CD4-positive, alpha-beta memory T cell (primary cell): ENCODE measurements at regions not wholly inside any gene's neighbourhood (a gene's known extent, or its start where the extent isn't known, plus 50 kb on each side); places are given as distances from the start of the nearest gene placed in this dataset.
"Not testable (repeated sequence)": the region's sequence is repeated elsewhere in the genome, so short reads cannot be mapped to it uniquely, and the experiment has no call there.

Experiments
- CTCF ChIA-PET: fragments of 350-600 bp; sonication (Branson Sonifier 250); formaldehyde crosslinking; loops from one replicate; lab custom pipeline; 2021; ENCODE audit warnings: inconsistent platforms; ENCODE audit not compliant: partially characterized antibody; lab: Charles Lee
- POLR2A ChIA-PET: fragments of 350-600 bp; sonication (Branson Sonifier 250); formaldehyde crosslinking; loops from one replicate; lab custom pipeline; 2021; ENCODE audit not compliant: partially characterized antibody; lab: Charles Lee
- DNase-seq, 5 donors: peaks; one replicate each; pipeline versions ENCODE4 v3.0.0 to v3.0.0-alpha.2; 2020 to 2022; ENCODE audit warnings: mixed read lengths in 1 of 5
- H3K27ac ChIP-seq: one replicate; pipeline ENCODE4 v1.7.0; 2013; ENCODE audit warnings: low read depth, low read length
- H3K27me3 ChIP-seq: 2 replicates; pipeline ENCODE4 v1.7.0; 2013; ENCODE audit warnings: mild to moderate bottlenecking, low read length, moderate library complexity; ENCODE audit not compliant: insufficient read depth
- H3K36me3 ChIP-seq: 2 replicates; pipeline ENCODE4 v1.7.0; 2013; ENCODE audit warnings: mild to moderate bottlenecking, low read length, moderate library complexity; ENCODE audit not compliant: insufficient read depth
- H3K4me1 ChIP-seq: 2 replicates; pipeline ENCODE4 v1.7.0; 2013; ENCODE audit warnings: mild to moderate bottlenecking, low read length, moderate library complexity; ENCODE audit not compliant: insufficient read depth
- H3K4me3 ChIP-seq, 2 donors: one replicate each; pipeline ENCODE4 v1.7.0; 2013; ENCODE audit warnings: low read length in 2 of 2, mild to moderate bottlenecking in 1 of 2
- H3K9me3 ChIP-seq, 2 donors: one replicate each; pipeline ENCODE4 v1.7.0; 2013; ENCODE audit warnings: low read length in 2 of 2, control low read depth in 1 of 2; ENCODE audit not compliant: control insufficient read depth in 1 of 2
- H3K27ac Mint-ChIP-seq, 7 donors: one replicate each; pipeline ENCODE4 v1.8.0; 2020 to 2021; ENCODE audit warnings: mixed read lengths in 7 of 7, mild to moderate bottlenecking in 6 of 7, inconsistent platforms in 3 of 7, moderate library complexity in 3 of 7
- H3K27me3 Mint-ChIP-seq, 2 donors: one replicate each; pipeline ENCODE4 v1.8.0; 2020 to 2021; ENCODE audit warnings: mixed read lengths in 2 of 2
- H3K36me3 Mint-ChIP-seq, 2 donors: one replicate each; pipeline ENCODE4 v1.8.0; 2020 to 2021; ENCODE audit warnings: mixed read lengths in 2 of 2, inconsistent platforms in 1 of 2, mild to moderate bottlenecking in 1 of 2
- H3K4me1 Mint-ChIP-seq, 4 donors: one replicate each; pipeline ENCODE4 v1.8.0; 2020 to 2021; ENCODE audit warnings: mixed read lengths in 4 of 4, mild to moderate bottlenecking in 1 of 4
- H3K4me3 Mint-ChIP-seq, 8 donors: one replicate each; pipeline ENCODE4 v1.8.0; 2020 to 2021; ENCODE audit warnings: mixed read lengths in 8 of 8, mild to moderate bottlenecking in 7 of 8, moderate library complexity in 6 of 8, inconsistent platforms in 3 of 8
- H3K9me3 Mint-ChIP-seq, 8 donors: one replicate each; pipeline ENCODE4 v1.8.0; 2020 to 2021; ENCODE audit warnings: mixed read lengths in 8 of 8, mild to moderate bottlenecking in 5 of 8, inconsistent platforms in 3 of 8, moderate library complexity in 1 of 8
- intact Hi-C: fragments of 100-400 bp; cut with micrococcal nuclease; formaldehyde crosslinking; loops from one replicate; pipeline ENCODE4 v1.15.1; 2023

DNA sequence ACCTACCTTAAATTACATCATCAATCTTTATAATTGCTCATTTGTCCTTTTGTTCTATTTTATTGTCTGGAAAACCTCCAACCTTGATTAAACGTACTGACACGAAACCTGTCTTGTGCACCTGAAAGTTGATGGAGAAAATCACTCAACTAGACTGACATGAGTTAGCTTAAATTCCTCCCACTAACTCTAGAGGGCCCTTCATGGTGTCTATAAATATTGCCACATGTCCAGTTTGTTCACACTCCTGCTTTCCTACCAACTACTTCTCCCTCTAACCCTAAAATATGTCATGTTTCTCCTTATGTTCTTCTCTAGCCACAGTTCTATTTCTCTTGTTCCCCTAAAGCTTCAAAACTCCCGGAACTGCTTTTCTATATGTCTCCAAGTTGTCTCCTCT lies 59.8 kb upstream of the SGO1 start:
- H3K4me1 ChIP-seq = no peaks in the 10 kb centered on the region
- ChIA-PET POLR2A (no interaction called here), CTCF (no interaction called here)
- H3K4me3 Mint-ChIP-seq = no peak overlapping the region
- no peak overlapping the region for H3K4me3 ChIP-seq
- H3K36me3 ChIP-seq = no peaks in the 10 kb centered on the region
- peaks cover 0 to 24% (median 14%) of the 10 kb centered on the region in 8 donors for H3K9me3 Mint-ChIP-seq
- H3K4me1 Mint-ChIP-seq = no peaks in the 10 kb centered on the region
- H3K27me3 Mint-ChIP-seq = no peaks in the 10 kb centered on the region
- intact Hi-C loops = no loop called here
- DNase-seq = no peak
- no peak overlapping the region for H3K27ac Mint-ChIP-seq
- no peaks in the 10 kb centered on the region for H3K27me3 ChIP-seq
- peaks cover 3 to 12% of the 10 kb centered on the region in 2 donors for H3K36me3 Mint-ChIP-seq
- no peak overlapping the region for H3K27ac ChIP-seq
- no peaks in the 10 kb centered on the region for H3K9me3 ChIP-seq

DNA sequence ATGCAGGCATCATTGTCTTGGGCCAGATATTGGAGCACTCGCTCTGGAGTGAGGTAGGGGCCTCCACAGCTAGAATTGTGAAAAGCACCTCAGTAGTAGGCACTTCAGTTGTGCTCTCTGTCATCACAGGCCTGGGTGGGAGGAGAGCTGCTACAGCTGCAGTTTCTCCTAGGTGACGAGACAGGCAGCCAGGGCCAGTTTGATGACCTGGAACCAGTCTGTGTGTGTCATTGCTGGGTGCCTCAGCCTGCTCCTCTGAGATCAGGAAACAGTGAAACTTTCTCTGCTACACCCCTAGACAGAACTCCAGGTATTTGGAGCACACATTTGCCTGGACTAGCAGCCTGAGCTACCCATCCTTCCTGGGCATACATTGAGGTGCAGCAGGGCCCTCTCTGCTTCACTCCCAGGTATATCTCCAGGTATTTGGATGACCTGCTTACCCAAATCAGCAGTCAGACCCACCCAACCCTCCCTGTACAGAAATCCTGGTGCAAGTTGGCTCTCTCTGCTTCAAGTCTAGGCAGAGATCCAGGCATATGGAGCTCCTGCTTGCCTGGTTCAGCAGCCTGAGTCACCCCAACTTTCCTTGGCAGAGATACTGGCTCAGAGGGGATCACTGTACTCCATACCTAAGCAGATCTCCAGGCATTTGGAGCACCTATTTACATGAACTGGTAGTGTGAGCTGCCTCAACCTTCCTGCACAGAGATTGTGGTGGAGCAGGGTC lies 54.3 kb upstream of the SGO1 start:
- intact Hi-C loops = no loop called here
- POLR2A ChIA-PET = no interaction called here

DNA sequence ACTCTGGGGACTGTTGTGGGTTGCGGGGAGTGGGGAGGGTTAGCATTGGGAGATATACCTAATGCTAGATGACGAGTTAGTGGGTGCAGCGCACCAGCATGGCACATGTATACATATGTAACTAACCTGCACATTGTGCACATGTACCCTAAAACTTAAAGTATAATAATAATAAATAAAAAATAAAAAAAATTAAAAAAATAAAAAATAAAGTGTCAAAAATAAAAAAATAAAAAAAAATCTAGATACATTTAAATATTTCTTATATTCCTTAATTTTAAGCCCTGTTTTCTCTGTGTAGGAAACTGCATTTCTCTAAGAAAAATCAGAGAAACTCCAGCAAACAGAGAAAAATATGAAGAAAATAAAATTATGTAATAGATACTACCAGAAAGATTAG lies 52.2 kb upstream of the SGO1 start:
- intact Hi-C loops, POLR2A ChIA-PET, H3K27ac ChIP-seq: not testable (repeated sequence)

More for the DNA sequence above, 54.3 kb upstream of the SGO1 start:
- Mint-ChIP-seq H3K36me3 (peaks cover 0 to 13% of the 10 kb centered on the region in 2 donors), H3K27me3 (no peaks in the 10 kb centered on the region), H3K4me1 (no peaks in the 10 kb centered on the region), H3K27ac (no peak overlapping the region), H3K4me3 (no peak overlapping the region), H3K9me3 (peaks cover 0 to 19% (median 13%) of the 10 kb centered on the region in 8 donors)
- Histone ChIP-seq H3K4me3 (no peak overlapping the region), H3K4me1 (no peaks in the 10 kb centered on the region), H3K27me3 (no peaks in the 10 kb centered on the region), H3K27ac (no peak overlapping the region), H3K9me3 (no peaks in the 10 kb centered on the region), H3K36me3 (no peaks in the 10 kb centered on the region)
- CTCF ChIA-PET = no interaction called here
- no peak for DNase-seq

DNA sequence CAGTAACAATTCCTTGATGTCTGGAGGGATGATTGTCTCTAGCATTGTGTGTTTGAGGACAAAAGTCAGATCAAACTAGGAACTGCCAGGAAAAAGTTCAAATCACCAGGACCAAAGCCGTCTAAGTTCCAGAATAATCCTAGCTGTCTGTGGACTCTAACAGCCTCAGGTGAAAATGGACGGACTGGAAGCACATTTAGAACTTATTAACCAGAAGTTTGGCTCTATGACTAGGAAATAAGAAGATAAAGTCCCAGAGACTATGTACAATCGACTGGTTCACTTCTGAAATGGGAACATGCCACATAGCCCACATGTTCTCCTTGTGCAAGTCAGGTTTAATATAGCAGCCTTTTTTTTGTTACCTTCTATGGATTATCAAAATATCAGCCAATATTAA lies 50.6 kb upstream of the SGO1 start:
- Mint-ChIP-seq H3K9me3 (peaks cover 0 to 8% (median under 1%) of the 10 kb centered on the region in 8 donors), H3K27me3 (no peaks in the 10 kb centered on the region), H3K4me1 (no peaks in the 10 kb centered on the region), H3K27ac (no peak overlapping the region), H3K4me3 (no peak overlapping the region), H3K36me3 (peaks cover 0 to 8% of the 10 kb centered on the region in 2 donors)
- Histone ChIP-seq H3K4me1 (no peaks in the 10 kb centered on the region), H3K27ac (no peak overlapping the region), H3K4me3 (no peak overlapping the region), H3K9me3 (no peaks in the 10 kb centered on the region), H3K27me3 (no peaks in the 10 kb centered on the region), H3K36me3 (no peaks in the 10 kb centered on the region)
- DNase-seq = no peak
- ChIA-PET POLR2A (no interaction called here), CTCF (no interaction called here)
- intact Hi-C loops = no loop called here

More for the DNA sequence above, 52.2 kb upstream of the SGO1 start:
- H3K27me3 ChIP-seq, H3K4me3 Mint-ChIP-seq, H3K27ac Mint-ChIP-seq, DNase-seq, H3K4me3 ChIP-seq, H3K9me3 ChIP-seq, CTCF ChIA-PET, H3K4me1 ChIP-seq, H3K4me1 Mint-ChIP-seq, H3K36me3 ChIP-seq, H3K27me3 Mint-ChIP-seq: not testable (repeated sequence)
- H3K9me3 Mint-ChIP-seq = peaks cover 0 to 17% (median 9%) of the 10 kb centered on the region in 8 donors
- H3K36me3 Mint-ChIP-seq = peaks cover 0 to 17% of the 10 kb centered on the region in 2 donors
